Caco-2 (cell line): ENCODE measurements at regions not wholly inside any gene's neighbourhood (a gene's known extent, or its start where the extent isn't known, plus 50 kb on each side); places are given as distances from the start of the nearest gene placed in this dataset.
"Not testable (repeated sequence)": the region's sequence is repeated elsewhere in the genome, so short reads cannot be mapped to it uniquely, and the experiment has no call there.

ENCODE experiments used
- BruUV-seq: library from RNA; stranded (reverse); fragments of 400-500 nt; replicated peaks from 2 replicates; lab custom pipeline; 2021; lab: Mats Ljungman, UMichigan
- CTCF ChIA-PET: fragments of 300-600 bp; sonication (Branson Sonifier 250); formaldehyde crosslinking; loops from one replicate; lab custom pipeline; 2022; ENCODE audit warnings: antibody characterized with exemption; lab: Charles Lee
- POLR2A ChIA-PET: fragments of 300-600 bp; sonication (Branson Sonifier 250); formaldehyde crosslinking; loops from one replicate; lab custom pipeline; 2022; ENCODE audit warnings: antibody characterized with exemption; lab: Charles Lee
- DNase-seq, 2 experiments: peaks; one replicate each; pipeline versions ENCODE4 v3.0.0 to v3.0.0-alpha.2; 2020 to 2022
- H3K27me3 ChIP-seq: replicated peaks from 2 replicates; pipeline ENCODE4 v1.6.0; 2011; ENCODE audit warnings: low read length; ENCODE audit not compliant: control insufficient read depth, insufficient read depth
- H3K36me3 ChIP-seq: 2 replicates; pipeline ENCODE4 v1.5.1; 2011; ENCODE audit warnings: low read length; ENCODE audit not compliant: control insufficient read depth, insufficient read depth
- H3K4me1 ChIP-seq: fragments of 250-450 bp; sonication (Bioruptor Pico); 2 replicates; pipeline ENCODE4 v1.5.1; 2020; ENCODE audit warnings: mild to moderate bottlenecking
- H3K4me3 ChIP-seq: 2 replicates; pipeline ENCODE4 v1.5.1; 2011; ENCODE audit warnings: low read depth, mild to moderate bottlenecking, control low read depth, low read length
- H3K9me3 ChIP-seq: fragments of 250-450 bp; sonication (Bioruptor Pico); 2 replicates; pipeline ENCODE4 v1.5.1; 2020; ENCODE audit warnings: mild to moderate bottlenecking, moderate library complexity
- H3K27ac Mint-ChIP-seq: one replicate; pipeline ENCODE4 v1.8.0; 2022; ENCODE audit warnings: mixed read lengths; ENCODE audit not compliant: unreplicated experiment
- H3K27me3 Mint-ChIP-seq: one replicate; pipeline ENCODE4 v1.8.0; 2022; ENCODE audit warnings: mixed read lengths; ENCODE audit not compliant: insufficient read depth, unreplicated experiment
- H3K36me3 Mint-ChIP-seq: one replicate; pipeline ENCODE4 v1.8.0; 2022; ENCODE audit warnings: mild to moderate bottlenecking, mixed read lengths; ENCODE audit not compliant: insufficient read depth, unreplicated experiment
- H3K4me1 Mint-ChIP-seq: one replicate; pipeline ENCODE4 v1.8.0; 2022; ENCODE audit warnings: low read depth, mixed read lengths; ENCODE audit not compliant: unreplicated experiment
- H3K4me3 Mint-ChIP-seq: one replicate; pipeline ENCODE4 v1.8.0; 2022; ENCODE audit warnings: mild to moderate bottlenecking, moderate library complexity, mixed read lengths; ENCODE audit not compliant: unreplicated experiment
- H3K9me3 Mint-ChIP-seq: one replicate; pipeline ENCODE4 v1.8.0; 2022; ENCODE audit warnings: mixed read lengths; ENCODE audit not compliant: unreplicated experiment
- intact Hi-C: fragments of 100-400 bp; cut with micrococcal nuclease; formaldehyde crosslinking; loops from one replicate; pipeline ENCODE4 v1.10.0; 2022; ENCODE audit not compliant: unreplicated experiment
- TF ChIP-seq, protein P1 (sequence below), 2 experiments: fragments of 200-600 bp in 1 of 2; IDR thresholded peaks; 1 replicate in 1 of 2; 2 replicates in 1 of 2; pipeline versions ENCODE4 v1.5.1 to v1.8.0; 2011 to 2022; ENCODE audit warnings: antibody characterized with exemption in 1 of 2, control low read depth in 1 of 2, inconsistent platforms in 1 of 2, low read depth in 1 of 2, low read length in 1 of 2, mild to moderate bottlenecking in 1 of 2, moderate library complexity in 1 of 2; ENCODE audit not compliant: insufficient read depth in 1 of 2, severe bottlenecking in 1 of 2, unreplicated experiment in 1 of 2

- BruUV-seq, result no TSS peak
- Histone ChIP-seq H3K4me1 (no peaks in the 10 kb centered on the region), H3K4me3 (no peak overlapping the region), H3K27me3 (no peaks in the 10 kb centered on the region), H3K9me3 (no peaks in the 10 kb centered on the region), H3K36me3 (no peaks in the 10 kb centered on the region)
- peaks cover 8% of the 10 kb centered on the region for H3K4me1 Mint-ChIP-seq
- TF ChIP-seq, protein P1, sequence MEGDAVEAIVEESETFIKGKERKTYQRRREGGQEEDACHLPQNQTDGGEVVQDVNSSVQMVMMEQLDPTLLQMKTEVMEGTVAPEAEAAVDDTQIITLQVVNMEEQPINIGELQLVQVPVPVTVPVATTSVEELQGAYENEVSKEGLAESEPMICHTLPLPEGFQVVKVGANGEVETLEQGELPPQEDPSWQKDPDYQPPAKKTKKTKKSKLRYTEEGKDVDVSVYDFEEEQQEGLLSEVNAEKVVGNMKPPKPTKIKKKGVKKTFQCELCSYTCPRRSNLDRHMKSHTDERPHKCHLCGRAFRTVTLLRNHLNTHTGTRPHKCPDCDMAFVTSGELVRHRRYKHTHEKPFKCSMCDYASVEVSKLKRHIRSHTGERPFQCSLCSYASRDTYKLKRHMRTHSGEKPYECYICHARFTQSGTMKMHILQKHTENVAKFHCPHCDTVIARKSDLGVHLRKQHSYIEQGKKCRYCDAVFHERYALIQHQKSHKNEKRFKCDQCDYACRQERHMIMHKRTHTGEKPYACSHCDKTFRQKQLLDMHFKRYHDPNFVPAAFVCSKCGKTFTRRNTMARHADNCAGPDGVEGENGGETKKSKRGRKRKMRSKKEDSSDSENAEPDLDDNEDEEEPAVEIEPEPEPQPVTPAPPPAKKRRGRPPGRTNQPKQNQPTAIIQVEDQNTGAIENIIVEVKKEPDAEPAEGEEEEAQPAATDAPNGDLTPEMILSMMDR (IDR thresholded peaks at IDR 0.05; ENCODE audit: insufficient read depth in 1 of 2, low read depth in 1 of 2, low read length in 1 of 2, severe bottlenecking in 1 of 2, unreplicated experiment in 1 of 2), result no peak
- H3K36me3 Mint-ChIP-seq, result no peaks in the 10 kb centered on the region
- POLR2A ChIA-PET, result interaction anchor here (0.7 kb wide), 1 partner anchor 263 kb away, joined by 7 read pairs; no protein-coding TSS in a partner anchor
- H3K9me3 Mint-ChIP-seq, result peaks cover 10% of the 10 kb centered on the region
- DNase-seq, result no peak
- no peaks in the 10 kb centered on the region for H3K27me3 Mint-ChIP-seq
- no peak overlapping the region for H3K27ac Mint-ChIP-seq
- intact Hi-C loops, result no loop called here
- CTCF ChIA-PET, result no interaction called here
- no peak overlapping the region for H3K4me3 Mint-ChIP-seq
Measured at GRCh38 chr5:130762031-130762430, 403.0 kb downstream of the HINT1 start.

GRCh38 chr5:130759061-130759460 lies 406.0 kb downstream of the HINT1 start:
- ChIA-PET CTCF (no interaction called here), POLR2A (no interaction called here)
- Mint-ChIP-seq H3K4me3 (no peak overlapping the region), H3K27ac (no peak overlapping the region), H3K4me1 (peaks cover 8% of the 10 kb centered on the region), H3K36me3 (no peaks in the 10 kb centered on the region), H3K27me3 (no peaks in the 10 kb centered on the region), H3K9me3 (peaks cover under 1% of the 10 kb centered on the region)
- no peaks in the 10 kb centered on the region for H3K27me3 ChIP-seq
- H3K4me1 ChIP-seq, result no peaks in the 10 kb centered on the region
- TF ChIP-seq, protein P1 (IDR thresholded peaks at IDR 0.05; ENCODE audit: insufficient read depth in 1 of 2, low read depth in 1 of 2, low read length in 1 of 2, severe bottlenecking in 1 of 2, unreplicated experiment in 1 of 2), result no peak
- H3K4me3 ChIP-seq, result no peak overlapping the region
- DNase-seq, result no peak
- H3K9me3 ChIP-seq, result 0 out of 2 replicates have a peak, but pooled peaks cover under 1% of the 10 kb centered on the region
- no peaks in the 10 kb centered on the region for H3K36me3 ChIP-seq
- intact Hi-C loops, result no loop called here
- no TSS peak for BruUV-seq

DNA sequence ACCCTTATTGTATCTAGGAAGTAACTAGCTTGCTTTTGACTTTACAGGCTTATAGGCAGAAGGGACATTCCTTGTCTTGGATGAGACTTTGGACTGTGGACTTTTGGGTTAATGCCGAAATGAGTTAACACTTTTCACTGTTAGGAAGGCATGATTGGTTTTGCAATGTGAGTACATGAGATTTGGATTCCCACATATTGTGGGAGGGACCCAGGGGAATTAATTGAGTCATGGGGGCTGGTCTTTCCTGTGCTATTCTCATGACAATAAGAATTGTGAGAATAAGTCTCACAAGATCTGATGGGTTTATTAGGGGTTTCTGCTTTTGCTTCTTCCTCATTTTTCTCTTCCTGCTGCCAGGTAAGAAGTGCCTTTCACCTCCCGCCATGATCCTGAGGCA lies 417.5 kb downstream of the HINT1 start:
- TF ChIP-seq, protein P1 (IDR thresholded peaks at IDR 0.05; ENCODE audit: insufficient read depth in 1 of 2, low read depth in 1 of 2, low read length in 1 of 2, severe bottlenecking in 1 of 2, unreplicated experiment in 1 of 2), result no peak
- no peaks in the 10 kb centered on the region for H3K27me3 Mint-ChIP-seq
- no TSS peak for BruUV-seq
- Histone ChIP-seq H3K36me3 (no peaks in the 10 kb centered on the region), H3K9me3 (no peaks in the 10 kb centered on the region; the same call in 1 of the 2 replicates), H3K27me3 (no peaks in the 10 kb centered on the region), H3K4me3 (no peak overlapping the region), H3K4me1 (no peaks in the 10 kb centered on the region)
- no peaks in the 10 kb centered on the region for H3K36me3 Mint-ChIP-seq
- ChIA-PET POLR2A (no interaction called here), CTCF (no interaction called here)
- intact Hi-C loops, result no loop called here
- no peaks in the 10 kb centered on the region for H3K4me1 Mint-ChIP-seq
- peaks cover 13% of the 10 kb centered on the region for H3K9me3 Mint-ChIP-seq
- H3K4me3 Mint-ChIP-seq, result no peak overlapping the region
- H3K27ac Mint-ChIP-seq, result no peak overlapping the region
- no peak for DNase-seq

GRCh38 chr5:130746641-130747040 lies 418.4 kb downstream of the HINT1 start:
- DNase-seq, POLR2A ChIA-PET, H3K27me3 ChIP-seq, BruUV-seq, H3K4me1 ChIP-seq, H3K9me3 ChIP-seq, H3K4me3 ChIP-seq, H3K36me3 ChIP-seq, H3K27ac Mint-ChIP-seq, intact Hi-C loops, H3K4me1 Mint-ChIP-seq, H3K27me3 Mint-ChIP-seq, H3K36me3 Mint-ChIP-seq, H3K4me3 Mint-ChIP-seq: not testable (repeated sequence)
- CTCF ChIA-PET, result interaction anchor here (0.6 kb wide), 1 partner anchor 605 kb away, joined by 3 read pairs; no protein-coding TSS in a partner anchor
- peaks cover 13% of the 10 kb centered on the region for H3K9me3 Mint-ChIP-seq
